ENCODE measurements at regions not wholly inside any gene's neighbourhood (a gene's known extent, or its start where the extent isn't known, plus 50 kb on each side); places are given as distances from the start of the nearest gene placed in this dataset.

DNA sequence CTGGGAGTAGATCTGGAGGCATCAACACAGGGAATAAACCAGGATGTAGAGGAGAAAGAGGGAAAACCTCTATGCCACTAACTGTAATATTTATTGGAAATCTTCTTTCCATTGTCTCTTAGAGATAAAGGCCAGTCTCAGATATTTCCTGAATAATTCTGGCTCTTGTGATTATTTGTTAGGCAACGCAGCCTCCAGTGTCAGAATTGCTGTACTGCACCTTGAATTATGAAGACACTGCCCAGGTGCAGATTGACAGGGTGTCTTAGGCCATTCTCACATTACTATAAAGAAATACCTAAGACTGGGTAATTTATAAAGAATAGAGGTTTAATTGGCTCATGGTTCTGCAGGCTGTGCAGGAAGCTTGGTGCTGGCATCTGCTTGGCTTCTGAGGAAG lies 100.7 kb upstream of the ZDHHC15 start:
- TF ChIP-seq FOXA1 (IDR thresholded peaks at IDR 0.05) (no peak), FOXA2 (IDR thresholded peaks at IDR 0.05) (no peak), SP1 (IDR thresholded peaks at IDR 0.05) (no peak), NR2F2 (IDR thresholded peaks at IDR 0.05) (no peak), MAX (IDR thresholded peaks at IDR 0.05) (no peak), TAF1 (conservative IDR thresholded peaks at IDR 0.05) (no peak), RXRA (IDR thresholded peaks at IDR 0.05) (no peak), EGR1 (IDR thresholded peaks at IDR 0.05; ENCODE audit: low read depth in 2 of 2) (no peak), GABPA (IDR thresholded peaks at IDR 0.05 in 1 of 2, conservative IDR thresholded peaks at IDR 0.05 in 1 of 2) (no peak), YY1 (IDR thresholded peaks at IDR 0.05) (no peak), HNF4G (IDR thresholded peaks at IDR 0.05) (no peak), HNF4A (conservative IDR thresholded peaks at IDR 0.05) (no peak), RAD21 (IDR thresholded peaks at IDR 0.05) (no peak), JUND (IDR thresholded peaks at IDR 0.05) (no peak)
- TF ChIP-seq, protein P1, sequence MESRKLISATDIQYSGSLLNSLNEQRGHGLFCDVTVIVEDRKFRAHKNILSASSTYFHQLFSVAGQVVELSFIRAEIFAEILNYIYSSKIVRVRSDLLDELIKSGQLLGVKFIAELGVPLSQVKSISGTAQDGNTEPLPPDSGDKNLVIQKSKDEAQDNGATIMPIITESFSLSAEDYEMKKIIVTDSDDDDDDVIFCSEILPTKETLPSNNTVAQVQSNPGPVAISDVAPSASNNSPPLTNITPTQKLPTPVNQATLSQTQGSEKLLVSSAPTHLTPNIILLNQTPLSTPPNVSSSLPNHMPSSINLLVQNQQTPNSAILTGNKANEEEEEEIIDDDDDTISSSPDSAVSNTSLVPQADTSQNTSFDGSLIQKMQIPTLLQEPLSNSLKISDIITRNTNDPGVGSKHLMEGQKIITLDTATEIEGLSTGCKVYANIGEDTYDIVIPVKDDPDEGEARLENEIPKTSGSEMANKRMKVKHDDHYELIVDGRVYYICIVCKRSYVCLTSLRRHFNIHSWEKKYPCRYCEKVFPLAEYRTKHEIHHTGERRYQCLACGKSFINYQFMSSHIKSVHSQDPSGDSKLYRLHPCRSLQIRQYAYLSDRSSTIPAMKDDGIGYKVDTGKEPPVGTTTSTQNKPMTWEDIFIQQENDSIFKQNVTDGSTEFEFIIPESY (IDR thresholded peaks at IDR 0.05), result no peak
- TF ChIP-seq, protein P2, sequence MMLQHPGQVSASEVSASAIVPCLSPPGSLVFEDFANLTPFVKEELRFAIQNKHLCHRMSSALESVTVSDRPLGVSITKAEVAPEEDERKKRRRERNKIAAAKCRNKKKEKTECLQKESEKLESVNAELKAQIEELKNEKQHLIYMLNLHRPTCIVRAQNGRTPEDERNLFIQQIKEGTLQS (IDR thresholded peaks at IDR 0.05), result no peak
- TF ChIP-seq, protein P3, sequence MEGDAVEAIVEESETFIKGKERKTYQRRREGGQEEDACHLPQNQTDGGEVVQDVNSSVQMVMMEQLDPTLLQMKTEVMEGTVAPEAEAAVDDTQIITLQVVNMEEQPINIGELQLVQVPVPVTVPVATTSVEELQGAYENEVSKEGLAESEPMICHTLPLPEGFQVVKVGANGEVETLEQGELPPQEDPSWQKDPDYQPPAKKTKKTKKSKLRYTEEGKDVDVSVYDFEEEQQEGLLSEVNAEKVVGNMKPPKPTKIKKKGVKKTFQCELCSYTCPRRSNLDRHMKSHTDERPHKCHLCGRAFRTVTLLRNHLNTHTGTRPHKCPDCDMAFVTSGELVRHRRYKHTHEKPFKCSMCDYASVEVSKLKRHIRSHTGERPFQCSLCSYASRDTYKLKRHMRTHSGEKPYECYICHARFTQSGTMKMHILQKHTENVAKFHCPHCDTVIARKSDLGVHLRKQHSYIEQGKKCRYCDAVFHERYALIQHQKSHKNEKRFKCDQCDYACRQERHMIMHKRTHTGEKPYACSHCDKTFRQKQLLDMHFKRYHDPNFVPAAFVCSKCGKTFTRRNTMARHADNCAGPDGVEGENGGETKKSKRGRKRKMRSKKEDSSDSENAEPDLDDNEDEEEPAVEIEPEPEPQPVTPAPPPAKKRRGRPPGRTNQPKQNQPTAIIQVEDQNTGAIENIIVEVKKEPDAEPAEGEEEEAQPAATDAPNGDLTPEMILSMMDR (IDR thresholded peaks at IDR 0.05; ENCODE audit: low read depth, low read length, missing input control), result no peak
- no peak for DNase-seq (ENCODE audit: low spot score)
- WGBS, result 57% methylated on average over 1 of the region's 1 CpG

GRCh38 chrX:75609406-75609805 lies 86.6 kb upstream of the ZDHHC15 start:
- no peak for DNase-seq (ENCODE audit: low spot score)
- Histone ChIP-seq H3K4me3 (ENCODE audit: low read depth in 1 of 3, low read length in 3 of 3) (no peak overlapping the region), H3K9ac (ENCODE audit: low read depth in 1 of 2, low read length in 2 of 2) (no peak overlapping the region), H3K36me3 (ENCODE audit: control insufficient read depth in 4 of 4, insufficient read depth in 3 of 4, low read depth in 1 of 4, low read length in 3 of 4) (no peaks in the 10 kb centered on the region), H3K9me3 (ENCODE audit: control insufficient read depth in 4 of 4, low read length in 3 of 4) (peaks cover 0 to 3% (median 0%) of the 10 kb centered on the region in 4 donors), H3K4me1 (ENCODE audit: control insufficient read depth in 4 of 4, insufficient read depth in 4 of 4, low read length in 3 of 4) (no peaks in the 10 kb centered on the region), H3K27ac (ENCODE audit: low read depth in 1 of 2, low read length in 2 of 2) (no peak overlapping the region), H3K27me3 (ENCODE audit: control insufficient read depth in 4 of 4, insufficient read depth in 4 of 4, low read length in 3 of 4) (no peaks in the 10 kb centered on the region)
- no peak for TF ChIP-seq YY1 (IDR thresholded peaks at IDR 0.05)
- no peak for TF ChIP-seq GABPA (IDR thresholded peaks at IDR 0.05 in 1 of 2, conservative IDR thresholded peaks at IDR 0.05 in 1 of 2)
- no peak for TF ChIP-seq RAD21 (IDR thresholded peaks at IDR 0.05)
- no peak for TF ChIP-seq HNF4A (conservative IDR thresholded peaks at IDR 0.05)
- no peak for TF ChIP-seq FOXA2 (IDR thresholded peaks at IDR 0.05)
- TF ChIP-seq, protein P1 (IDR thresholded peaks at IDR 0.05), result no peak
- 44% methylated on average over 5 of the region's 5 CpGs for WGBS

More for the DNA sequence above, 100.7 kb upstream of the ZDHHC15 start:
- Histone ChIP-seq H3K4me1 (ENCODE audit: control insufficient read depth in 4 of 4, insufficient read depth in 4 of 4, low read length in 3 of 4) (no peaks in the 10 kb centered on the region), H3K4me3 (ENCODE audit: low read depth in 1 of 3, low read length in 3 of 3) (no peak overlapping the region), H3K27ac (ENCODE audit: low read depth in 1 of 2, low read length in 2 of 2) (no peak overlapping the region), H3K9ac (ENCODE audit: low read depth in 1 of 2, low read length in 2 of 2) (no peak overlapping the region), H3K27me3 (ENCODE audit: control insufficient read depth in 4 of 4, insufficient read depth in 4 of 4, low read length in 3 of 4) (no peaks in the 10 kb centered on the region), H3K9me3 (ENCODE audit: control insufficient read depth in 4 of 4, low read length in 3 of 4) (no peaks in the 10 kb centered on the region), H3K36me3 (ENCODE audit: control insufficient read depth in 4 of 4, insufficient read depth in 3 of 4, low read depth in 1 of 4, low read length in 3 of 4) (no peaks in the 10 kb centered on the region)

Measured in liver (tissue), 8 donors.